ENCODE measurements at regions not wholly inside any gene's neighbourhood (a gene's known extent, or its start where the extent isn't known, plus 50 kb on each side); places are given as distances from the start of the nearest gene placed in this dataset.

DNA sequence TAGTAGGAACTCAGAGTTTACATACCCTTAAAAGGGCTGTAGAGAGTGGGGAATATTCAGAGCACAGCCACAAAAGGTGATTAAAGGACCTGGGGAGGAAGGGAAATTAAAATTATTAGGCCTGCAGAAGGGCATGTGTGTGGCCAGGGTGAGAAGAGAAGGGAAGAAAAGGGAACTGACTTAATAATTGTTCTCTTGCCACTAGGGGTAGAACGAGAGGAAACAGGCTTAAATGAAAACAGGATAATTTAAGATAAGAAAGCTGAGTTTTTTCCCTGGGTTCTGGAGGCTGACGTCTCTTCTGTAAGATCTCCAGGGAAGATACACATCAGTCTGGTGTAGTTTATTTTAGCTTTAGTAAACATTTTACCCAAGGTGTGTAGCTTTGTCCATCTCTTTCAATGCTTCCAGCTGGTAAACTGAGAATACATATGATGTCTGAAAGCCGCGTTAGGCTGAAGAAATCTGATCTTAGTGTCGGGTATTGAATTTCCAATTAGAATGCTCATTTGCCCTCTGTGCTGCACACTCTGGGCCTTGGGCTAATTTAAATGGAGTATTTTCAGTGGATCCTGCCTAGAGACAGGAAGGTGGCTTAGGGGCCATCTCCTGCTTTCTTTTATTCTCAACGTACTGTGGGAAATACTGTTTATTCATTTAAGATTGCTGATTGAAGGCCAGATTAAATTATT is 416.8 kb downstream of the TMEM38B start:
- no peak for ATAC-seq
- TF ChIP-seq ISL1 (CRISPR knock-in tag; IDR thresholded peaks at IDR 0.05): no peak
- TF ChIP-seq PPARA (CRISPR knock-in tag; IDR thresholded peaks at IDR 0.05; ENCODE audit: borderline replicate concordance): no peak
- TF ChIP-seq ZC3H10 (CRISPR knock-in tag; IDR thresholded peaks at IDR 0.05): no peak
- no peak for TF ChIP-seq GLIS3 (CRISPR knock-in tag; IDR thresholded peaks at IDR 0.05)
- no peak for TF ChIP-seq OSR1 (CRISPR knock-in tag; IDR thresholded peaks at IDR 0.05)
- TF ChIP-seq, protein P1, sequence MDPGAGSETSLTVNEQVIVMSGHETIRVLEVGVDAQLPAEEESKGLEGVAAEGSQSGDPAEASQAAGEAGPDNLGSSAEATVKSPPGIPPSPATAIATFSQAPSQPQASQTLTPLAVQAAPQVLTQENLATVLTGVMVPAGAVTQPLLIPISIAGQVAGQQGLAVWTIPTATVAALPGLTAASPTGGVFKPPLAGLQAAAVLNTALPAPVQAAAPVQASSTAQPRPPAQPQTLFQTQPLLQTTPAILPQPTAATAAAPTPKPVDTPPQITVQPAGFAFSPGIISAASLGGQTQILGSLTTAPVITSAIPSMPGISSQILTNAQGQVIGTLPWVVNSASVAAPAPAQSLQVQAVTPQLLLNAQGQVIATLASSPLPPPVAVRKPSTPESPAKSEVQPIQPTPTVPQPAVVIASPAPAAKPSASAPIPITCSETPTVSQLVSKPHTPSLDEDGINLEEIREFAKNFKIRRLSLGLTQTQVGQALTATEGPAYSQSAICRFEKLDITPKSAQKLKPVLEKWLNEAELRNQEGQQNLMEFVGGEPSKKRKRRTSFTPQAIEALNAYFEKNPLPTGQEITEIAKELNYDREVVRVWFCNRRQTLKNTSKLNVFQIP (CRISPR knock-in tag; IDR thresholded peaks at IDR 0.05; ENCODE audit: borderline replicate concordance, low read depth): no peak
- TF ChIP-seq CSDC2 (CRISPR knock-in tag; IDR thresholded peaks at IDR 0.05): no peak

DNA sequence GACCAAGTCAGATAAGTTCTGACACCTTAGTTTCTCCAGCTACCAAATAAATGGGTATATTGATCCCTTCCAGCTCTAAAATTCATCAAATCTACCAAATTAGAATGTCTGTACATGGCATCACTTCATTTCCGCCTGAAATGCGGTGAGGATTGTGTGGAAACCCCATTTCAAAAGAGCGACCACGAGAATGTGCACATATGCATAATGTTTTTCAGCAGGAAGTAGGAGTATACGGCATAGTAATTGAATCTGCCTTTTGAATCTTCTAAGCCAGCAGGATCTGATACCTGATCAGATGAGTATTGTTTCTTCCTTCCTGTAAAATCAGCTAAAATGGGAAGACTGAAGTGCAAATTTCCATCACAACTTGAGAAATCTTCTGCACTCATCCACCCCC is 418.6 kb downstream of the TMEM38B start:
- TF ChIP-seq ZNF8 (CRISPR knock-in tag; IDR thresholded peaks at IDR 0.05) (no peak), CSDC2 (CRISPR knock-in tag; IDR thresholded peaks at IDR 0.05) (no peak), TCF4 (CRISPR knock-in tag; IDR thresholded peaks at IDR 0.05; ENCODE audit: borderline replicate concordance) (no peak), ARNTL (CRISPR knock-in tag; IDR thresholded peaks at IDR 0.05; ENCODE audit: borderline replicate concordance, low read depth) (no peak), BACH2 (CRISPR knock-in tag; IDR thresholded peaks at IDR 0.05; ENCODE audit: borderline replicate concordance) (no peak), ZC3H10 (CRISPR knock-in tag; IDR thresholded peaks at IDR 0.05) (no peak), PPARA (CRISPR knock-in tag; IDR thresholded peaks at IDR 0.05; ENCODE audit: borderline replicate concordance) (no peak)
- TF ChIP-seq, protein P2, sequence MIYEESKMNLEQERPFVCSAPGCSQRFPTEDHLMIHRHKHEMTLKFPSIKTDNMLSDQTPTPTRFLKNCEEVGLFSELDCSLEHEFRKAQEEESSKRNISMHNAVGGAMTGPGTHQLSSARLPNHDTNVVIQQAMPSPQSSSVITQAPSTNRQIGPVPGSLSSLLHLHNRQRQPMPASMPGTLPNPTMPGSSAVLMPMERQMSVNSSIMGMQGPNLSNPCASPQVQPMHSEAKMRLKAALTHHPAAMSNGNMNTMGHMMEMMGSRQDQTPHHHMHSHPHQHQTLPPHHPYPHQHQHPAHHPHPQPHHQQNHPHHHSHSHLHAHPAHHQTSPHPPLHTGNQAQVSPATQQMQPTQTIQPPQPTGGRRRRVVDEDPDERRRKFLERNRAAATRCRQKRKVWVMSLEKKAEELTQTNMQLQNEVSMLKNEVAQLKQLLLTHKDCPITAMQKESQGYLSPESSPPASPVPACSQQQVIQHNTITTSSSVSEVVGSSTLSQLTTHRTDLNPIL (CRISPR knock-in tag; IDR thresholded peaks at IDR 0.05; ENCODE audit: low read depth): no peak
- no peak for ATAC-seq

DNA sequence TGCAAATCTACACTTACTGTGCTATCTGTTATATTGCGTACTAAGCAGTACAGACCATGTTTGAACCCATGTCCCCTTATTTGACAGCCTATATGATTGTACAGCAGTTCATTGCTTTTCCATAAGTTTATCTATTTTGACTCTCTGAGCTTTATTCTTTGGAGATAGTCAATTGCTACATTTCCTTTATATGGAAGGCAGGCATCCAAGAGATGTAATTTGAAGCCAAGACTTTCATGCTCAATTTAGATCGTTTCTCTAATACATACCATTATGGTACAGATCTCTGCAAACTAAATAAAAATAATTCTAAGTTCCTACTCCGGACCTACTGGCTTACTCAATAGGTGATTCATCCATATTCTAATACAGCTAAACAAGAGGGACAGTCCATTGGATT is 424.8 kb downstream of the TMEM38B start:
- TF ChIP-seq ESRRG (CRISPR knock-in tag; IDR thresholded peaks at IDR 0.05): no peak
- TF ChIP-seq, protein P2 (CRISPR knock-in tag; IDR thresholded peaks at IDR 0.05; ENCODE audit: low read depth): no peak
- no peak for TF ChIP-seq BACH2 (CRISPR knock-in tag; IDR thresholded peaks at IDR 0.05; ENCODE audit: borderline replicate concordance)
- no peak for TF ChIP-seq TCF4 (CRISPR knock-in tag; IDR thresholded peaks at IDR 0.05; ENCODE audit: borderline replicate concordance)
- TF ChIP-seq OSR1 (CRISPR knock-in tag; IDR thresholded peaks at IDR 0.05): no peak
- TF ChIP-seq ZFP30 (CRISPR knock-in tag; IDR thresholded peaks at IDR 0.05): no peak
- TF ChIP-seq TOX (CRISPR knock-in tag; IDR thresholded peaks at IDR 0.05; ENCODE audit: borderline replicate concordance): no peak
- TF ChIP-seq, protein P3, sequence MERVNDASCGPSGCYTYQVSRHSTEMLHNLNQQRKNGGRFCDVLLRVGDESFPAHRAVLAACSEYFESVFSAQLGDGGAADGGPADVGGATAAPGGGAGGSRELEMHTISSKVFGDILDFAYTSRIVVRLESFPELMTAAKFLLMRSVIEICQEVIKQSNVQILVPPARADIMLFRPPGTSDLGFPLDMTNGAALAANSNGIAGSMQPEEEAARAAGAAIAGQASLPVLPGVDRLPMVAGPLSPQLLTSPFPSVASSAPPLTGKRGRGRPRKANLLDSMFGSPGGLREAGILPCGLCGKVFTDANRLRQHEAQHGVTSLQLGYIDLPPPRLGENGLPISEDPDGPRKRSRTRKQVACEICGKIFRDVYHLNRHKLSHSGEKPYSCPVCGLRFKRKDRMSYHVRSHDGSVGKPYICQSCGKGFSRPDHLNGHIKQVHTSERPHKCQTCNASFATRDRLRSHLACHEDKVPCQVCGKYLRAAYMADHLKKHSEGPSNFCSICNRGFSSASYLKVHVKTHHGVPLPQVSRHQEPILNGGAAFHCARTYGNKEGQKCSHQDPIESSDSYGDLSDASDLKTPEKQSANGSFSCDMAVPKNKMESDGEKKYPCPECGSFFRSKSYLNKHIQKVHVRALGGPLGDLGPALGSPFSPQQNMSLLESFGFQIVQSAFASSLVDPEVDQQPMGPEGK (CRISPR knock-in tag; IDR thresholded peaks at IDR 0.05; ENCODE audit: borderline replicate concordance): no peak
- TF ChIP-seq ZNF565 (CRISPR knock-in tag; conservative IDR thresholded peaks at IDR 0.05; ENCODE audit: low read depth): no peak
- no peak for ATAC-seq

DNA sequence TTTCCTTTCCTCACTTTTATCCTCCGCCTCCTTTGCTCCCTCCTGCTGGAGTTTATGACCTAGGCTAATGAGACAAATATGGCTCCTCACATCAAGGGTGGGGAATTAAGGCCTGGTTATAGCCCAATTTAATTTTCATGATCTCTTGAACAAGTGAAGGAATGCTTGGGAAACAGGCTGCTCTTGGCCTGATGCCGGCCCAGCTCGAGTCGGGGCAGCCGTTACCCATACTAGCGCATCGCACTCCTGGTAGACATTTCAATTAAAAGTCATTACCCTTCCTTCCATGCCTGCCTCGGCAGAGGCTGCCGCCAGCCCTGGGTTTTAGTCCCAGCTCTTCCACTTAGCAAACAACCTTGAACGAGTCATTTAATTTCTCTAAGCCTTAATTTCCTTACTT is 425.7 kb downstream of the TMEM38B start:
- no peak for ATAC-seq
- TF ChIP-seq TOX (CRISPR knock-in tag; IDR thresholded peaks at IDR 0.05; ENCODE audit: borderline replicate concordance) (no peak), PPARA (CRISPR knock-in tag; IDR thresholded peaks at IDR 0.05; ENCODE audit: borderline replicate concordance) (no peak), ZNF70 (CRISPR knock-in tag; IDR thresholded peaks at IDR 0.05) (no peak), RARB (CRISPR knock-in tag; IDR thresholded peaks at IDR 0.05) (no peak), BACH2 (CRISPR knock-in tag; IDR thresholded peaks at IDR 0.05; ENCODE audit: borderline replicate concordance) (no peak), ZC3H10 (CRISPR knock-in tag; IDR thresholded peaks at IDR 0.05) (no peak), OSR1 (CRISPR knock-in tag; IDR thresholded peaks at IDR 0.05) (no peak), TCF4 (CRISPR knock-in tag; IDR thresholded peaks at IDR 0.05; ENCODE audit: borderline replicate concordance) (no peak), ZFP3 (CRISPR knock-in tag; IDR thresholded peaks at IDR 0.05) (no peak), ARNTL (CRISPR knock-in tag; IDR thresholded peaks at IDR 0.05; ENCODE audit: borderline replicate concordance, low read depth) (no peak), ESRRG (CRISPR knock-in tag; IDR thresholded peaks at IDR 0.05) (no peak), GLIS3 (CRISPR knock-in tag; IDR thresholded peaks at IDR 0.05) (no peak)
- TF ChIP-seq, protein P3 (CRISPR knock-in tag; IDR thresholded peaks at IDR 0.05; ENCODE audit: borderline replicate concordance): no peak
- TF ChIP-seq, protein P4, sequence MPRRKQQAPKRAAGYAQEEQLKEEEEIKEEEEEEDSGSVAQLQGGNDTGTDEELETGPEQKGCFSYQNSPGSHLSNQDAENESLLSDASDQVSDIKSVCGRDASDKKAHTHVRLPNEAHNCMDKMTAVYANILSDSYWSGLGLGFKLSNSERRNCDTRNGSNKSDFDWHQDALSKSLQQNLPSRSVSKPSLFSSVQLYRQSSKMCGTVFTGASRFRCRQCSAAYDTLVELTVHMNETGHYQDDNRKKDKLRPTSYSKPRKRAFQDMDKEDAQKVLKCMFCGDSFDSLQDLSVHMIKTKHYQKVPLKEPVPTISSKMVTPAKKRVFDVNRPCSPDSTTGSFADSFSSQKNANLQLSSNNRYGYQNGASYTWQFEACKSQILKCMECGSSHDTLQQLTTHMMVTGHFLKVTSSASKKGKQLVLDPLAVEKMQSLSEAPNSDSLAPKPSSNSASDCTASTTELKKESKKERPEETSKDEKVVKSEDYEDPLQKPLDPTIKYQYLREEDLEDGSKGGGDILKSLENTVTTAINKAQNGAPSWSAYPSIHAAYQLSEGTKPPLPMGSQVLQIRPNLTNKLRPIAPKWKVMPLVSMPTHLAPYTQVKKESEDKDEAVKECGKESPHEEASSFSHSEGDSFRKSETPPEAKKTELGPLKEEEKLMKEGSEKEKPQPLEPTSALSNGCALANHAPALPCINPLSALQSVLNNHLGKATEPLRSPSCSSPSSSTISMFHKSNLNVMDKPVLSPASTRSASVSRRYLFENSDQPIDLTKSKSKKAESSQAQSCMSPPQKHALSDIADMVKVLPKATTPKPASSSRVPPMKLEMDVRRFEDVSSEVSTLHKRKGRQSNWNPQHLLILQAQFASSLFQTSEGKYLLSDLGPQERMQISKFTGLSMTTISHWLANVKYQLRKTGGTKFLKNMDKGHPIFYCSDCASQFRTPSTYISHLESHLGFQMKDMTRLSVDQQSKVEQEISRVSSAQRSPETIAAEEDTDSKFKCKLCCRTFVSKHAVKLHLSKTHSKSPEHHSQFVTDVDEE (CRISPR knock-in tag; IDR thresholded peaks at IDR 0.05): no peak
- TF ChIP-seq, protein P5, sequence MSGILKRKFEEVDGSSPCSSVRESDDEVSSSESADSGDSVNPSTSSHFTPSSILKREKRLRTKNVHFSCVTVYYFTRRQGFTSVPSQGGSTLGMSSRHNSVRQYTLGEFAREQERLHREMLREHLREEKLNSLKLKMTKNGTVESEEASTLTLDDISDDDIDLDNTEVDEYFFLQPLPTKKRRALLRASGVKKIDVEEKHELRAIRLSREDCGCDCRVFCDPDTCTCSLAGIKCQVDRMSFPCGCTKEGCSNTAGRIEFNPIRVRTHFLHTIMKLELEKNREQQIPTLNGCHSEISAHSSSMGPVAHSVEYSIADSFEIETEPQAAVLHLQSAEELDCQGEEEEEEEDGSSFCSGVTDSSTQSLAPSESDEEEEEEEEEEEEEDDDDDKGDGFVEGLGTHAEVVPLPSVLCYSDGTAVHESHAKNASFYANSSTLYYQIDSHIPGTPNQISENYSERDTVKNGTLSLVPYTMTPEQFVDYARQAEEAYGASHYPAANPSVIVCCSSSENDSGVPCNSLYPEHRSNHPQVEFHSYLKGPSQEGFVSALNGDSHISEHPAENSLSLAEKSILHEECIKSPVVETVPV (CRISPR knock-in tag; IDR thresholded peaks at IDR 0.05): no peak
